ENCODE measurements at regions not wholly inside any gene's neighbourhood (a gene's known extent, or its start where the extent isn't known, plus 50 kb on each side); places are given as distances from the start of the nearest gene placed in this dataset.

DNA sequence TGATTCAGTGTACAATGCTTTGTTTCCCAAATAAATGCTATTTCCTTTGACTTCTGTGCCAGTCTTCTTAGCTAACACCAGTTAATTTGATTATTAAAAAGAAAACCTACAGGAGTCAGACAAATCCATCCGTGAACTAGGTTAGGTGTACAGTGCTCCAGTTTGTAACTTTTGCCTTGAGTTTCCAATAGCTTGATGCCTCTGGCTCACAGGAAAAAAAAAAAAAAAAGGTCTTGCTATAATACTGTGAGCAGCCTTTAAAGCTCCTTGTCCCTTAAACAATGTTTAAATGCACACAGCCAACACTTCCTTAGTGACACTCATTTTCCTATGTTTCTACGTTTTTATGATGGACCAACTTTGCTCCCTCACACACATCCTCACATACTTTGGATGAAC lies 71.8 kb upstream of the TMX1 start:
- TF ChIP-seq CTCF (IDR thresholded peaks at IDR 0.05; ENCODE audit: insufficient read depth, low read depth, low read length, missing control alignments), result no peak
- H3K4me3 ChIP-seq (ENCODE audit: low read depth, low read length), result no peak overlapping the region
- DNase-seq (ENCODE audit: low read depth), result no peak

DNA sequence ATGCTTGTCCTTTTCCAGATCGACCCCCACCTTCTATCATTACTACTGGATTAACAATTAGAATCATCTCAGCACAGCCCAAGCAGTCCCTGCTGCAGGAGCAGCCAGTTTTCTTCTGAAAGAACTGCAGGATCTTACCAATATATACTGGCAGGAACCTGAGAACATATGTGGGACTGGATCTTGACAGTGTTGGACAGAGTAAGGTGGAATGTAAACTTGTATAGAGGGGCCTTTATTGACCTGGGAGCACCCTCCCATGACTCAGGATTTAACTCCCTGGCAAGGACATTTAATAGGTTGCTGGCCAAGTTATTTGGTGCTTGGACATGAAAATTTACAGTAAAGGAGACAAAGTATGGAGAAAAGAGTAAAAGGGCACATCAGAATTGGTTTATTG lies 66.2 kb upstream of the TMX1 start:
- DNase-seq (ENCODE audit: low read depth), result no peak
- H3K4me3 ChIP-seq (ENCODE audit: low read depth, low read length), result no peak overlapping the region
- TF ChIP-seq CTCF (IDR thresholded peaks at IDR 0.05; ENCODE audit: insufficient read depth, low read depth, low read length, missing control alignments), result no peak

DNA sequence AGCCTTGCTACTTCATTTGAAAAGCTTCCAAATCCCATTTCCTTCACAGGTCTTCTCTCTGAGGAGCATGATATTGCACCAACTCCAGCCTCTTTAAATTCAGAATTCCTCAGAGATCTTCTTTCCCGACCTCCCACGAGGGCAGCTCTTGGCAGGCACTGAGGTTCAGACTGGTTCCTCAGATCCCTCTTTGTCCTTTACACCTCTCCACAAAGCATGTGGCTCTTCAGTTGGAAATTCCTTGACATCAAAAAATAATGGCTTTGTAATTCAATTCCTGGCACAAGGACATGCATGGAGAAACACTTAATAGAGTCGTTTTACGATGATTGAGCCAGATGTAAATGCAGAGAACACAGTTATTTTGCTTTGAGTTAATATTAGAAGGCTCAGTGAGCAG lies 63.2 kb upstream of the TMX1 start:
- no peak for TF ChIP-seq CTCF (IDR thresholded peaks at IDR 0.05; ENCODE audit: insufficient read depth, low read depth, low read length, missing control alignments)
- H3K4me3 ChIP-seq (ENCODE audit: low read depth, low read length), result no peak overlapping the region
- no peak for DNase-seq (ENCODE audit: low read depth)

- H3K4me3 ChIP-seq (ENCODE audit: low read depth, low read length), result peak overlapping the region; percentile 7; the same call in 1 of the 2 replicates
- TF ChIP-seq CTCF (IDR thresholded peaks at IDR 0.05; ENCODE audit: insufficient read depth, low read depth, low read length, missing control alignments), result no peak
- peak; percentile 65 for DNase-seq (ENCODE audit: low read depth)
These were observed 59.5 kb upstream of the TMX1 start for GRCh38 chr14:51180577-51180976.

DNA sequence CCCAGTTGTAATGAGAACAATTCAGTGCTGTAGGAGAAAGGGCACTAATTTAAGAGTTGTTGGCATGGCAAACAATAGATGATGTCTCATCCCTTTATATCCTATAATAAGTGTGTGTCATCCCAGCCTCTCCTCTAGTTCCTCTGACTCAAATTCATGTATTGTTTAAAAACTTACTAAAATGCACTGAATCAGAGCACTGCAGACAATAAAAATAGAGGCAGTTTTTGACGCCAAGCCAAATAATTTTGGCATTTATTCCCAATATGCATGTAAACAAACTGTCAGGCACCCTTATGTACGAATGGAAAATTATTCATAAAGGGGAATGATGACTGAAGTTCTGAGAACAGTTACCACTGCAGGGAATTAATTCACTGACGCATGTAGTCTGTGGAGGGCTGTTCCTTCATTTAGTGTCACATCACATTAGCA lies 57.9 kb upstream of the TMX1 start:
- no peak overlapping the region for H3K4me3 ChIP-seq (ENCODE audit: low read depth, low read length)
- no peak for DNase-seq (ENCODE audit: low read depth)
- TF ChIP-seq CTCF (IDR thresholded peaks at IDR 0.05; ENCODE audit: insufficient read depth, low read depth, low read length, missing control alignments), result no peak

GRCh38 chr14:51185180-51185579 lies 54.9 kb upstream of the TMX1 start:
- no peak overlapping the region for H3K4me3 ChIP-seq (ENCODE audit: low read depth, low read length)
- no peak for TF ChIP-seq CTCF (IDR thresholded peaks at IDR 0.05; ENCODE audit: insufficient read depth, low read depth, low read length, missing control alignments)
- DNase-seq (ENCODE audit: low read depth), result peak; percentile 35

DNA sequence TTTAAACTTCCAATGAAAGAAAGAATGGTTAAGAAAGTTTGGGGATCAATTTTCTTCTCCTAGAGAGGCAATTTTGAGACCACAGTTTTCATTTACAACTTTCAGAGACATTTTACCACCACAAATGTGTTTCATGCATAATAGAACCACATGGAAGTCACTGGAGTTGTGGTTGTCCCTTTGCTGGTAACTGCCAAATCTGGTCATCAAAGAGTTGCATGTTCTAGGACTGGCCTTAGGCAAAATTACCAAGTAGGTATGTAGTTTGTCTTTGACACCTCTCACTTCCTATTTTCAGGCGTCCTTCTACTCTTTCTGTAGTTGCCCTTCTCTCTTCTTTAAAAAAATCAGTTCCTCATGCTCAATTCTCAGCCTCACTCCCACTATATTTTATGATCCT lies 54.3 kb upstream of the TMX1 start:
- no peak overlapping the region for H3K4me3 ChIP-seq (ENCODE audit: low read depth, low read length)
- TF ChIP-seq CTCF (IDR thresholded peaks at IDR 0.05; ENCODE audit: insufficient read depth, low read depth, low read length, missing control alignments), result no peak
- DNase-seq (ENCODE audit: low read depth), result peak; percentile 80

Data from GM12865 (cell line).